Erythroblast (primary cell): ENCODE measurements at regions not wholly inside any gene's neighbourhood (a gene's known extent, or its start where the extent isn't known, plus 50 kb on each side); places are given as distances from the start of the nearest gene placed in this dataset.

Experiments
- DNase-seq, 2 experiments: peaks; one replicate each; lab custom pipeline; 2025; lab: John Stamatoyannopoulos, UW
- GATA1 ChIP-seq: IDR thresholded peaks from 2 replicates; pipeline ENCODE4 v1.6.1; 2011; ENCODE audit warnings: low read depth, mild to moderate bottlenecking, control low read depth, low read length, moderate library complexity
- POLR2A ChIP-seq: IDR thresholded peaks from 2 replicates; pipeline ENCODE4 v1.6.1; 2011; ENCODE audit warnings: mild to moderate bottlenecking, low read length

DNA sequence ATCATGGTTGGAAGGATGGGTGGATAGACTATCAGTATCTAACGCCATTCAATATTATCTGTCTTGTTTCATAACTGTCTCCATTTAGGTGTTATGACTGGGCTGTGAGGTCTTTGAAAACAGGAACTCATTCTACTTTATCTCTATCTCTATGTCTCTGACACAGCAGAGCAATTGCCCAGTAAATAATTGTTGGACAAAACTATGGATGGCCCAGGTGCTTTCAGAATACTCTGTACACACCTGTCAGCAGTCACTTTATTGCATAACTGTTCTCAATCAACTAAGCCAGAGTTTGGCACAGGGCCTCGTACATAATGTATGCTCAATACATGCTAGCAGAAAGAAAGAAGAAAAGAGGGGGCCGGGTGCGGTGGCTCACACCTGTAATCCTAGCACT lies 210.3 kb downstream of the OPA1 start:
- TF ChIP-seq POLR2A (no peak), GATA1 (no peak)
- no peak for DNase-seq

DNA sequence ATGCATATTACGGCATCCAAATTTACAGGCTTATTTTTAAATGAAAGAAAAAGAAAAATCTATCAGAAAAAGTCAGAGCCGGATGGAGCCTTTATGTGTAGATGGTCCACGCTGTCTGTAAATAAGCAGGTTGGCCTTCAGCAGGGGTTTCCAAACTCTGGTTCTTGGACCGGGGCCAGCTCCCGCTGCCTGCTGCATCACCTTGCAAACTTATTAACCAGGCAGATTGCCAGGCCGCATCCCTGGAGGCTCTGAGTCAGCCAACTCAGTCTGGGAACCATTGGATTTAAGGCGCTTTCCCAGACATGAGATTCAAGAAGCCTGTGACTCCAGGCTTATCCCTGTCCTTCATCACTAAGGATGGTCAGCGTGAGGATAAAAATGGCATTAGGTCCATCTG lies 212.4 kb downstream of the OPA1 start:
- TF ChIP-seq GATA1: no peak
- no peak for TF ChIP-seq POLR2A
- DNase-seq: peak in 1 of 2 experiments; percentile 4

DNA sequence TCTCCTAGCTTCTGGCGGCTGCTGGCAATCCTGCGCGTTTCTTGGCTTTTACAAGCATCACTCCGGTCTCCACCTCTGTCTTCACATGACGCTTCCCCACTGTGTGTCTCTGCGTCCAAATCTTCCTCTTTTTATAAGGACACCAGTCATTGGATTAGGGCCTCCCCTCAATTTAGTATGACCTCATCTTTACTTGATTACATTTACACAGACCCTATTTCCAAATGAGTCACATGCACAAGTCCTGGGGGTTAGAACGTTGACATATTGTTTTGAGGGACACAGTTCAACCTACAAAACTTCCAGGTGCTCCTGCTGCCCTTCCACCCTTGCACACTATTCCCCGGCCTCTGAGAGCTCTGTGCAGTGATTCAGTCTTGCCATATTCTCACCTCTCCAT lies 215.3 kb downstream of the OPA1 start:
- TF ChIP-seq GATA1 (no peak), POLR2A (no peak)
- no peak for DNase-seq

DNA sequence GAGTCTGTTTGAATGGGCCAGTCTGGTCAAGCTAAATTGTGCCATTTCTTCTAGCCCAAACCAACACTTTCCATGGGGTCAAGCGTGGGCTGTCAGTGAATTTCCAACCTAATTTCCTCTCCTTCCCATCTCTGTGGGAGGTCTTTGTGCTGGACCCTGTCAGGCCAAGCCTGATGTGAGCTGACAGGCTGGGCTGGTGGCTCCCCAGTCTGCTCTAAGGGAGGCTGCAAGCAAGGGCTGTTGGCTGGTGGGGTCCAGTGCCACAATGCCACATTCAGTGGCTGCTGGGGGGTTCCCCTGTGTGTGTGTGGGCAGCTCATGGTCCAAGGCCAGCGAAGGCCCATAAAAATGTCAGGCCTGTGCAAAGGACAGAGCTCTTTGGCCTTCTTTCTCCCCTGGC lies 216.1 kb downstream of the OPA1 start:
- no peak for TF ChIP-seq GATA1
- no peak for TF ChIP-seq POLR2A
- DNase-seq: no peak

DNA sequence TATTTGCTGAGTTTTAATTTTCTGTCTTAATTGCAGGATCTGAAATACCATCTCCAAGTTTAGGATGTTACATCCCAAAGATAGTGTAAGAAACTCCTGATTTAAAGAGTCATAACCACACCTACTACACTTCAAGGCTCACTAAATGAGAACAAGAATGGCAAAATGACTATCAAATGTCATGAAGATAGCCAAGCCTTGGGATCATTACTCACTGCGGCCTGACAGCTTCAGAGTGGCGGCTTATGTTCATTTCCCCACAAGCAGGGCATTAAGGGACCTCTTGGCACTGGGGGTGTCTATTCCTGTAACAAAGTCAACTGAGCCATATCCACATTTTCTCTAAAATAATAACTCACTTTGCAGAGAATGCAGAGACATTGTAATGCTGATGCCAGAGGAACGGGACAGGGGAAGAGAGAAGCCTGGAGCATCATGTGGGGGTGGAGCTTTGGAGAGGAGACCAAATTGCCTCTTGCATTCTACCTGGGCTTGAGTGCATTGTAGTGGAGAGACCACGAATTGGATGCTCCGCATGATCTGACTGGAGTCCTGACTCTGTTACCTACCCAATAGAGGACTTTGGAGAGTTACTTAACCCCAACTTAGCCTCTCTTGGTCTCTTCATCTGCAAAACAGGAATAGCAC lies 219.2 kb downstream of the OPA1 start:
- no peak for DNase-seq
- no peak for TF ChIP-seq GATA1
- no peak for TF ChIP-seq POLR2A

DNA sequence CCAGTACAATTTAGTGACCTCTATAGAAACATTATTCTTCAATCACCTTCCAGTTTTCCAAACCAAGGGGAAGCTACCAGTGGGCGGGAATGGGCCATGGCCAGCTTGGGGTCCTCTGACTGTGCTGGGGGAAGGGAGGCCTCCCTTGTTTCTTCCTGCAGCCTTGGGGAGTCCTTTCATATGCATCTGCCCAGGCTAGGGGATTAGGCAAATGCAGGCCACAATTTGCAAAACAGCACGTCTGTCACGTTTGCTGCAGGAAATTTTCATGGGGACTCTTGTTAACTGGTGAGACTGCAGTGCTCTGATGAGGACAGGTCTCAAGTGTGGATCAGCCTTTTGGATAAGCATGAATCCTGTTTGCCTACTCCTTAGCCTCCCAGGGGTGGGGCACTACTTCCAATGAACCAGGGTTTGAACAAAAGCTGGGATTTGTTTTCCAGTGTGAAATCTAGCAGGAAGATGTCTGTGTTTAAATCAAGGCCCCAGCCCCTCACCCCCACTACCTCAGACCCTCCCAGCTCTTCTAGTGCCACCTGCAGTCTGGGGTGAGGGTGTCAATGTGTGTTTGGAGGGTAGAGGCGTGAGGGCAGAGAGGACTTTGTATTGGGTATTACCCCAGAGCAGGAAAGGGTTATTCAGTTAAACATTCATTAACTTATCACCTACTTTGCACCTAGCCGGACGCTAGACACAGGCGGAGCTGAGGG lies 219.9 kb downstream of the OPA1 start:
- TF ChIP-seq POLR2A (no peak), GATA1 (no peak)
- DNase-seq: no peak

DNA sequence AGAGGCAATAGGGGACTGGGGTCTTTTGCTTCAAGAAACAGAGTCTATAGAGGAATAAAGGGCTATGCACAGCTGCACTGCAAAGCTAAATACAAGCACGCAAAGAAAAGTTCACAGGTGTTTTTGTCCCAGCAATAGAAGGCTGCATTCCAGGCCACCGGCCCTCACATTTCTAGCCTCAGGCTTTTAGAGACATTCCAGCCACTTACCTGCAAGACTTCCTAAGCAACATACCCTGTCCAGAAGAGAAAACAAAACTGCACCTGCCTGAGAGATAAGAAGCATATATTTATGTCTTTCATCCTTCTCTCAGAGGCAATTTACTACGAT lies 220.5 kb downstream of the OPA1 start:
- DNase-seq: no peak
- no peak for TF ChIP-seq GATA1
- no peak for TF ChIP-seq POLR2A

DNA sequence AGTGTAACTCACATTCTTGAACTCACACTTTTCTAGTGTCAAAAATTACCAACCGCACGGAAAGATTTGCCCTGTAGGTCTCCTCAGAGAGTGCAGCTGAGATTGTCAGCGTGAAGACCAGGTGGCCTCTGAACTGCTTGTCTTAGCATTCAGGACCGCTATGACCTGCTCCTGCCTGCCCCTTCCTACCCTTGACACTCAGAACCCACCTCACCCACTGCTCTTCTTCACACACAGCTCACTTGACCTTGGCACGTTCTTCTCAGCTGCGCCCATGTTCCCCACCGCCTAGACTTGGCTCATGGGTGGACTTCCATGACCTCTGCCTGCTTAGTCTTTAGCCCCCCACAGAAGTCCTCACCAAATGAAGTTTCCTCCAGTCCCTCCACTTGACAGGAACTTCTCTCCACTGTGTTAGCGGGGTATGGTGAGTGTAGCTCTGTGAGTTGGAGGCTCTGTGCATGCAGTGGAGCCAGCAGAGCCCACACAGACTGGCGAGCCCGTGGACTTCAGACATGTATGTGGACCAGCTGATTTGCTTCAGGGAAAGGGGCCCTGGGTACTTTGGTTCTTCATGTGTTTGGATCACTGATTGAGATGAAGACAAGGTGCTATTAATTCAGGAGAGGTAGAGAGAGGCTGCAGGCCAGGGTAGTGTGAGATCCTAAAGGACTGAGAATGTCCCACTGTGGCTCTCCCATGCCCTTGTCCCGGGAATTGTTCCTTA lies 221.3 kb downstream of the OPA1 start:
- no peak for DNase-seq
- TF ChIP-seq POLR2A (no peak), GATA1 (no peak)

DNA sequence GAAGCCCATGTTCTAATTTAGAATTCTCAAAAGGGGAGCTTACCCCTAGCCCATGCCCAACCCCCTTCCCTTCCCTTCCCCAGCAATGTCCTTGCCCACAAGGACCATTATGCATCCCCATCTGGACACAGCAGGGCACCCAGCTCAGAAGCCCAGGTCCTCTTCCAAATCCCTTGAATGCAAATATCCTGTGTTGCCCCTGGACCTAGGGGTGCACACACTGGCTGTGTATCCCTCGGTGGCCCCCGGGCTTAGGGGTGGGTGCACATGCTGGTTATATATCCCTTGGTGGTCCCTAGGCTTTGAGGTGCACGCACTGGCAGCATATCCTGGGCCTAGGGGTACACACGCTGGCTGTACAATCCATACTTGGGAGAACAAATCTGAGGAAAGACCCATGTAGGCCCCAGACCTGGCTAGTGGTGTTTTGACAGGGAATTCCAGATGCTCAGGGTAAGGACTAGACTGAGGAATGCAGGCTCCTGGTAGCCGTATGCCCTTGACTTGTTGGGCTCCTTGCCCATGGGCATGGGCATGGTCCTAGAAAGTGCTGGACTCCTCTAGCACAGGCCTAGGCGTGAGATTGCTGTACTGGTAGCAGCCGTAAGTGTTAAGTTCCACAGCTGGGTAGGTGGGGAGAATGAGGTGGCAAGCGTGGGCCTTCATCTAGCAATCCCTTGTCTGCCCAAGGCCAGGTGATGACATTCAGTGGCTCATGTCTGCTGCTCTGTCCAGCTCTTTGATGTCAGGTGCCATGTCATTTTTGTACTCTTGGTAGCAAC lies 222.4 kb downstream of the OPA1 start:
- no peak for DNase-seq
- no peak for TF ChIP-seq GATA1
- TF ChIP-seq POLR2A: no peak

DNA sequence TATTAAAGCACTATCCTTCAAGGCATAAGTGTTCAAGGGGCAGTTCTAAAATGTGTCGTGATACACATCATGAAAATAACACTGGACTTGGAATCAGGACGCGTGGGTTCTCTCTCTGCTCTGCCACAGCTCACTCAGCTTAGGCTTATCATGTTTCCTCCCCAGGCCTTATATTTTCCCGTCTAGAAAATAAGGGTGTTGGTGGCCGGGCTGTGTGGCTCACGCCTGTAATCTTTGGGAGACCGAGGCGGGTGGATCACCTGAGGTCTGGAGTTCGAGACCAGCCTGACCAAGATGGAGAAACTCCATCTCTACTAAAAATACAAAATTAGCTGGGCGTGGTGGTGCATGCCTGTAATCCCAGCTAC lies 223.0 kb downstream of the OPA1 start:
- no peak for DNase-seq
- TF ChIP-seq POLR2A (no peak), GATA1 (no peak)

DNA sequence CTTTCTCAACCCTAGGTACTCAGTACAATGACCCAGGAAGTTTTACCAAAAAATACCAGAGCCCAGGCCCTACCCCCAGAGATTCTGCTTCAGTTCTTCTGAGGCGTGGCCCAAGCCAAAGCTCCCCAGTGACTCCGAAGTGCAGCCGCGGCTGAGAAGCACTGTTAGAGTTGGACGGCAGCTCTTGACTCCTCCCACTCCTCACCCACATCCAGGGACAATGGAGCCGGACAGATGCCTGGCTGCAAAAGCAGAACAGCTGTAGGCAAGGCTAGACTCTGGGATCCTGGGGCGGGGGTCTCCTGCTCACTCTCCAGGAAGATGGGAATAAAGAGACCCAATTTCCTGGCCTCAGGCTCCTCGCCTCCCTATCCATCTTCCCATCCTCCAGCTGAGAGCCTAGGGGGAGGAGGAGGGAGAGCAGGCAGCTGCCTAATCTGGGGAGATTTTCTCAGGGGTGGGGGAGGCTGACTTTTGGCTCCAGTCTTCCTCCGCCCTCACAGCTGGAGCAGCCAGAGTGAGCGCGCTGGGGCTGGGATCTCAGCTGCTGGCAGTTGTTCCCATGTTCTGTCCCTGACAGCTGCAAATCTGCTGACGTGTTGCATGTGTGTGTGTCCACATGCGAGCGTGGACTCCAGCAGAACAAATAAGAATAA lies 223.8 kb downstream of the OPA1 start:
- TF ChIP-seq POLR2A (no peak), GATA1 (no peak)
- DNase-seq: no peak

DNA sequence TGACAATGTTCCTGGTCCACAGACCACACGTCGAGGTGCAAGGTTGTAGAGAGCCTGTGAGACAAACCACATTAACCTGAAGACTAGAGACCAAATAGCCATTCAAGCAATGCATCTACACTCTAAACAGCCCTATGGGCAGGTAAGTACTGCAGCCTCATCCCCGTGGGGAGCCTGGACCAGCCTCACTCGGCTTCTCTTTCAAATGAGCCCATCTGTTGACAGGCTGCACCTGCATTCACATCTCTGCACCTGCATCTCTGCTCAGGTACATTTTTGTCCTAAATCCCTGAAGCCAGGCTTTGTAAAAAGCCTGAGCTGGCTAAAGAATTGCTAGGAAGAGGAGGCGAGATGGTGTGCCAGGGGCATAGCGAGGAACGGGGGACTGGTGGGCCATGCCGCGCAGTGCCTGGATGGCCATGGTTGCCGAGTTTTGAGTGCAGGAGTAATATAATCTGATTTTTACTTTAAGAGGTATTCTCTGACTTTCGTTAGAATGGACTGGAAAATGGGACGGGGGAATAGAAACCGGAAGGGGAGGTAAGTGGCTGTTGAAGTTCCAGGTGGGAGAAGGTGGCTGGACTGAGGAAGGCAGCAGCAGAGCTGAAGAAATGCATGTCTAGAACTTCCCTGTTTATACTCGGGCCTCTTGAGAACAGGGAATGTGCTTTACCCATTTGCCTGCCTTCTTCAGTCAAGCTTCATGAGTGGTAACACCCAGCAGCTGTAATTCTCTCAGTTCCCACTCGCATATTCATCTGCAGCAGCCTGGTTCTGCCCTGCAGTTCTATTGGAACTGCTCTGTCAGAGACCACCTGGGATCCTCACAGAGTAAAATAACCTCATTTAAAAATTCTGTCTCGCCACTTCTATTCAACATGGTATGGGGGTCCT lies 226.4 kb downstream of the OPA1 start:
- TF ChIP-seq GATA1: no peak
- no peak for TF ChIP-seq POLR2A
- DNase-seq: no peak

DNA sequence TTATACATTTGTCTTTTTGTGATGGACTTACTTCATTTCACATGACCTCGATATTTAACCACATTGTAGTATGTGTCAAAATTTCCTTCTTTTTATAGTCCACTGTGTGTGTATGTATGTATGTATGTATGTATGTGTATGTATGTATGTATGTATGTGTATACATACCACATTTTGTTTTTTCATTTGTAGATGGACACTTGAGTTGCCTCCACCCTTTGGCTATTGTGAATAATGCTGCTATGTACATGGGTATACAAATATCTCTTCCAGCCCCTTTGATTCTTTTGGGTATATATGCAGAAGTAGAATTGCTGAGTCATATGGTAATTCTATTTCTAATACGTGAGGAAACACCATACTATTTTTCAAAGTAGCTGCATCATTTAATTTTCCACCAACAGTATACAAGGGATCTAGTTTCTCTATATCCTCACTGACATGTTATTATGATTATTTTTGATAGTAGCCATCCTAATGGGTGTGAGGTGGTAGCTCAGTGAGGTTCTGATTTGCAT lies 228.2 kb downstream of the OPA1 start:
- DNase-seq: no peak

More for the DNA sequence above, 228.2 kb downstream of the OPA1 start:
- TF ChIP-seq GATA1 (no peak), POLR2A (no peak)
